Transverse colon (tissue), 3 donors: ENCODE measurements at regions not wholly inside any gene's neighbourhood (a gene's known extent, or its start where the extent isn't known, plus 50 kb on each side); places are given as distances from the start of the nearest gene placed in this dataset.

ENCODE experiments used
- CTCF ChIP-seq, 5 experiments: fragments of 200-600 bp in 3 of 5; fragments of 450-650 bp in 2 of 5; sonication (generic) in 3 of 5; IDR thresholded peaks; 1 replicate in 2 of 5; 2 replicates in 3 of 5; pipeline ENCODE4 v1.5.1; 2016 to 2017; ENCODE audit warnings: antibody characterized with exemption in 5 of 5, inconsistent platforms in 3 of 5, mild to moderate bottlenecking in 2 of 5, moderate library complexity in 1 of 5
- EP300 ChIP-seq: sonication (generic); formaldehyde crosslinking; IDR thresholded peaks from one replicate; pipeline ENCODE4 v1.6.1; 2017; ENCODE audit warnings: antibody characterized with exemption, low read depth

- no peak for TF ChIP-seq CTCF (IDR thresholded peaks at IDR 0.05)
- TF ChIP-seq EP300: no peak
Measured at GRCh38 chr2:22301228-22301627, 1083.8 kb upstream of the KLHL29 start.
